Umbilical cord (tissue), 1 donor: ENCODE measurements at regions not wholly inside any gene's neighbourhood (a gene's known extent, or its start where the extent isn't known, plus 50 kb on each side); places are given as distances from the start of the nearest gene placed in this dataset.

Source experiments
- DNase-seq: peaks from one replicate; pipeline ENCODE4 v3.0.0-alpha.2; 2015; ENCODE audit warnings: low spot score

DNA sequence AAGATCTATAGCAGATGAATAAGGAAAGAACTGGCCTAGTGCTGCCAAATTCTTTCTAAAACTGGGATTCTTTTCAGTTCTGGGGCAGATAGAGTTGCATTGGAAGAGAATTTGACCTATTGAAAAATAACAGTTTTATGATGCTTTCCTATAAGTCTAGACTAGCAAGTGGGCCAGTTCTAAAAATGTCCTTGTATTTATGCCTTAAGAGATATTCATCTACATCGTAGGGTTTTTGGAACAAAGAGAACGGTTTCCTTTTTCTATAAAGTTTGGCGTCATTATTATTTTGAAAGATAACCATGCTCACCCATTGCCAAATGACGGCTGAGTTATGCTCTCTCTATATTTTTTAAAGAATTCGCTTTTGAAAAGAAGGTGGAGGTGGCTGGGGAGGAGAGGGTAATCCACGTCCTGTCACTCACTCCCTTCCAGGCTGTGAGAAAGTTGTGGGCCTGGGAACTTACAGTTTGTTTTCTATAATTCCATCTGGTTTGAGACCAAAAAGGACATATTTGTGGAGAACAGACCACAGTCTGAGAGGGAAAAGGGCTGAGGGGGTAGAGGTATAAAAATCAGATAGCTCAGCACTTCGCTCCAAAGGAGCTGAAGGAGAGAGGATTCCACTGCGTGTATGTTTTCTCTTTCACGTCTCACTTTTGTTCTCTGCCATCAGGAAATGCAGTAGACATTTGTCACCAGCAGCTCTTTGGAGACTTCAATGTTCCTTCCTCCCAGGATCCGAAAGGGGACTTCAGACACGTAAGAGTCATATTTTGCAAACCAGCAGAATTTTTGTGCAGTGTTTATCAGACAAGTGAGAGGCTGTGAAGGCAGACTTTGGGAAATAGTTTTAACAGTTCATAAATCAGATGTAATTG, 281.9 kb upstream of the FN1 start:
- DNase-seq, result peak; percentile 78

DNA sequence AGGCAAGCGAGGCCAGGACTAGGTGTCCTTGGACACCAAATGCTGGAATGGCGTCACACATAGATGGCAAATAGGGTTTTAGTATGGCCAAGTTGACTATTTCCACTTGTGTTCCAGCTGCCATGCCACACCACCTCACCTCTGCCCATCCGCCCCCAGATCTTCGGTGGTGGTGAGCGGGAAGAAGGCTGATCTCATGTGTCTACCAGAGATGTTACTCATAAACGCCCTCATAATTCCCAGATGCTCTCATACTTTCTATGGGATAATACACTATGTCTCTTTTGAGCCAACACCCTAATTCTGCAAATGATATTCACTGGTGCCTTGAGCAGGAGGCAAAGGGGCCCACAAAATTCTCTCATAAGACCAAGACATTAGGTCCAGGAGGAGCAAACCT, 281.1 kb upstream of the FN1 start:
- peak; percentile 43 for DNase-seq

DNA sequence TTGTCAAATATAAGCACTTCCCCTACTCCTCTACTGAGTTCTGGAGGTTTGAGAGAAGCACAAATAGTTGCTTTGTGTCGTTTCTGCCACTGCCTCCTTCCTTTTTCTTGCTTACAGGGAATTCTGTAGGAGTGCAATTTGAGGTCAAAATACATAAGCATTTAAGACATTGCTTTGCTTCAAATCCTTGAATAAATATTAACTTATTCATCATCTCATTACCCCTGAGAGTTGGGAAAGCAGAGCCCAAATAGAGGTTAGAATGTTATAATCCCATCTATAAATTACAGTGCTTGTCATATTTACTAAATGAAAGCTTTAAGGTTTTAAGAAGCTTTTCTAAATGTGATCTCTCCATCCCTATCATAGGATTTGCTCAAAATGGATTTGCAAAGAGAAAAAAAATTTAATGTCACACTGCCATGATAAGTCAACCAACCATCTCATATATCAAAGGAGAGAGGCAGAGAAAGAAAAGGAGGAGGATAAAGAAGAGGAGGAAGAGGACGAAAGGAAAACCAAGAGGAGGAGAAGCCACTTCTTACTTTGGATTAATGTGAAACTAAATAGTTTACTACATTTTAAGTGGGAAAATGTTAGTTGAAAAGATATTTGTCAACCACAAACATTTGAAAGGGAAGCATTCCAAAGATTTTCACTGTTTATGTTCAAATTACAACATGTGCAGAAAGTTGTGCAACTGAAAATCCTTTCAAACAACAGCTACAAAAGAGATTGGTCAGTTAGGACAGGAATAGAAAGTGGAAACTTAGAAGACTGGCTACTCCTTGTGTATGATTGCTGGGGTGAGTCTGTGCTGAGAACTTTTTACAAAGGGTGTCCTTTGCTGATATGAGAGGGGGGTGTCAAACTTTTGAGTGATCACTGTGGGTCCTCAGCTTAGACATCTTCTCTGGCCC, 277.3 kb upstream of the FN1 start:
- DNase-seq, result peak; percentile 93

DNA sequence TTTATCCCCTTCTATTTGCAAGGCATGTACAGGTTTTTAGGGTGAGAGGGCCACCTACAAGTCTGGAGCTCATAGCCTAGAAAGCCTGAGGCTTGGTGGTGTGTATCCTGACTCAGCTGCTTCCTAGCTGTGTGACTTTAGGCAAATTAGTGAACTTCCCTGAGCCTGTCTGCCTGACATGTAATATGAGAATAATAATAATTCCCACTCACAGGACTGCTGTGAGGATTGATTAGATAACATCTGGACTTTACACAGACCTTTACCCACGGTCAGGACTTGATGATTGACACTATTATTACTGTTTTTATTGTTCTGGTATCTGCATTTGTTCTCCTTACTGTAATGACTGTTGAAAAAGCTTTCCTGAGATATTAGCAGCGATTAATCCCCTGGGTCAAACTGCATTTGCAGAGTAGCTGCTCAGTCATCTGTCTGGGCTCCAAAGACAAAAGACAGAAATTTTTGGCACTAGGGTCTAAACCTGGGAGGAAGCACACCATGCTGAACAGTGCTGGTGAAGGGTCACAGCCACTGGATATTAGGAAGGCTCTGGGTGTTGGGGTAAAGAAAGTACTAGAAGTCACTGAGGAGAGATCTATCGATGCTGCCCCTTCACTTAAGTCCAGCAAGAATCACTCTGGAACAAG, 276.5 kb upstream of the FN1 start:
- DNase-seq, result no peak

DNA sequence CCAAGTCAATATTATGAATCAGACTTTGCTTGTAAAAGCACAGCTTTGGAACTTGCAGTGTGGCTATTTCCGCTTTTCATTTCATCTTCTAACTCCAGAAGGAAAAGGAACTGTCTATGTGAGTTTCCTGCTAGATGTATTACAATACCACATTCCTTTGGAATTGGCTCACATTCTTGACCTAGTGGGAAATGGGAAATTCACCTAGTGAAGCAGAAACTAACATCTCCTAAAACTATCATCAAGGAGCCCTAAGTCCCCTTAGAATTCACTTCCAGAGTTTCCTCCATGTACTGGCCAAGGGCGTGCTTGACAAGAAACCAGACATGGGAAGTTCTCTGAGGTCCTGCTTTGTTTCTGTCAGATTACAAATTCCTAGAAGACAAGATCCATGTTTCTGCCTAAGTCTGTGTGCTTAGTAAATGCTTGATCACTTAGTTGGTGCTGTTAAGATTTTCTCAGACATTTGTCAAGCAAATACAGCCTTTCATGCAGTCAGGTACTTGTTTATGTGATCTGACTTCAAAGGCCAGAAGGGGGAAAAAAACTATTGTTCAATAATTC, 275.7 kb upstream of the FN1 start:
- DNase-seq, result peak; percentile 93

DNA sequence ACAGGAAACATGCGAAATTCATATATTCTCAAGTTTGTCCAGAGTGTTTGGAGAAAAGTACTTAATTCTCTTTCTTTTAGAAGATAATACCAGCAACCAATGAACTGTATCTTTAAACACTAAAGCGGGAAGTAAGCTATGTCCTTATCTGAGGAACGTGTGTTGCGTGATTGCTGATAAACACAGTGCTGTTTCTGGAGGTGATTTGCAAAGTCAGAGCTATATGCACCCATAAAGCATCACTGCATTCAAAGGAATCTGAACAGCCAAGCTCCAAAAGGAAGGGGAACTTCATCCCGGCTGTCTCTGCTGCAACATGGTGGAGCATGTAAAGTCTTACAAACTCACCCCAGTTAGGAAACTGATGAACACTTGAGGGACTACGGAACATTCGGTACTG, 271.7 kb upstream of the FN1 start:
- DNase-seq, result peak; percentile 72

DNA sequence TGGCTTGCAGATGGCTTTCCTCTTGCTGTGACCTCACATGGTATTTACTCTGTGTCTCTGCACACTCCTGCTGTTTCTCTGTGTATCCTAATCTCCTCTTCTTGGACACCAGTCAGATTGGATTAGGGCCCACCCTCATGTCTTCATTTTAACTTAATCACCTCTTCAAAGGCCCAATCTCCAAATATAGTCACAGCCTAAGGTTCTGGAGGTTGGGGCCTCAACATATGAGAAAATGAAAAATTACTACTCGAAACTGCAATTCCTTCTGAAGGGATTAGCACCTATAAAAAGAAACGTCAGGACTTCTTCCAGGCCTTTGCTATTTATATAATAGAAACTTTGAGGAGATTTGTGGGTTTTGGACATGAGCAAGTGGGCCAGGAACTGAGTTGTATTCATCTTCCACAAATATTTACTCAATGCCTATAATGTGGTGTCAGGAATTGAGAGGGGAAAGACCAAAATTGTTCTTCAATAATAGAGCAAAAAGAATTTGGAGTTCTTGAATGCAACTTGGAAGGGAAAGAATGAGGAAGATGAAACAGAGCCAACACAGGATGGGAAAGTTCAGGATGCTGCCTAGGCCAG, 270.0 kb upstream of the FN1 start:
- DNase-seq, result peak; percentile 95

DNA sequence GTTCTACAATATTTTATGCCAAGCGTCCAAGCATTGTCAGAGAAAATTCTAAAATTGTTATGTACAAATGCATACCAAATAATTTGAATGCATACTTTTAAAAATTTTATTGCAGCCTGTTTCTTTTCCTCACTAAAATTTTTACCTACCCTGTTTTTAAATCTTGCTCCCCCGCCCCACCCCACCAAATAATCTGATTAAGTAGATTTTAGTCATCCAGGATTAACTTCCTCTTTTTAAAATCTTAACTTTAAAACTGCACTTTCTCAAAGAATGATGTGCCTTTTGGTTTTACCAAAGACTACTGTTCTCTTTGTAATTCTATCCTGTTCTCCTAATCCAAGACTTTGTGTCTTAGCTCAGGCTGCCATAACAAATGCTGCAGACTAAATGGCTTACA, 269.4 kb upstream of the FN1 start:
- DNase-seq, result no peak

DNA sequence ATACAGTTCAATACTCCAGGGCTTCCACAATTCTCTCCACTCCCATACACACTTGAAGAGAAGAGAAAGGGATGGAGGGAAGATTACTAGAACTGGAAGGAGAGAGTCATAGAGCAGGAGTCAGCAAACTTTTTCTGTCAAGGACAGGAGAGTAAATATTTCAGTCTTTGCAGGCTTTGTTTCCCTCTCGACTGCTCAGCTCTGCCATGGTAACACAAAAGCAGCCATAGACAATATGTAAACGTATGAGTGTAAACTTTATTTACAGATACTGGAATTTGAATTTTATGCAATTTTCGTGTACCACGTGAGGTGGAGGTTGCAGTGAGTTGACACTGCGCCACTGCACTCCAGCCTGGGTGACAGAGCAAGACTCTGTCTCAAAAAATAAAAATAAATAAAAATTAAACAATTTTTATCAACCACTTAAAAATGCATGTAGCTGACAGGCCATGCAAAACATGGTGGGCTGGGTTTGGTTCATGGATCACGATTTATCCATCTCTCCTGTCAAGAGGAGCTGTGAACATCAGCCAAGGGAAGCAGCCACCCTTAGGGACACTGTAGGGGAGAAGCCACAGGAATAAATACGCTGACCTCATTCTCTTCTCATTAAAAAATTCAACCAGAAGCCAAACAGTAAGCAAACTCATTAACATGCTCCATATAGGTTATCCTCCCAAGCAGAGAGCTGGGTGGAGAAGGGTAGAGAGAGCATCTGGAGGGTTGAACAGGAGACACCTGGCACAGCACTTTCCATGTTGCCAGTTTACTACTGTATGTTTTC, 266.4 kb upstream of the FN1 start:
- no peak for DNase-seq

DNA sequence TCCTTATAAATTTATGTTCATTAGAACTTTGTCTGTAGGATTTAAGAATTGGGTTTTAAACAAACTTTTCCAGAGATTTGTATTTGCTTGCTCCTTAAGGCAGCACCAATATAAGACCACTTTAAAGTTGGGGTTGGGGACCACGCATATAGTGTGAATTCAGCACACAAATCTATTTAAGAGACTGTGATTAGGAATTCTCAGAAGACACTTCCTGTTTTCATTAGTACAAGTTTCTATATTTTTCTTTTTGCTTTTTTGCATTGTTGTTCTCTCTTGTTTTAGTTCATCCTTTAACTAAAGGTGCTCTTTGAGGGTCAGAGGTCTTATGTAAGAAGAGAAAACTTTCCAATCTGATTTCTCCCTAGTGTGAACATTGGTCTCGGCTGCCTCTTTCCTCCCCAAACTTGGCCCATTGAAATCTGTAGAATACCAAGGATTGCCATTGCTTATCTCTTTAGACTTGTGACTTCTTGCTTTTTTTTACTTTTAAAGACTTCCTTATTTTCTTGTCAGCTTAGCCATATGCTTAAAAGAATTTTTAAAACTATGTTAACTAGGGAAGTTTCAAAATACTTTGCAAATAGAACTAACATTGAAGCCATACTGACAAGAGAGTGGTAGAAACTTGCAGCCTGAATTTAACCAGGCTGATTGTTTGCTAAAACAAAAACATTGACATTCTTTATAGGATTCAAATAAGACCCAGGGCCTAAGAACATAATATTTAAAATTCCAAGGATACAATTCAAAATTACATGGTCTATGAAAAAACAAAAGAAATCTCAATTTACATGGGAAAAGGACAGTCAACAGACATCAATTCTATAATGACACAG, 264.1 kb upstream of the FN1 start:
- DNase-seq, result no peak

DNA sequence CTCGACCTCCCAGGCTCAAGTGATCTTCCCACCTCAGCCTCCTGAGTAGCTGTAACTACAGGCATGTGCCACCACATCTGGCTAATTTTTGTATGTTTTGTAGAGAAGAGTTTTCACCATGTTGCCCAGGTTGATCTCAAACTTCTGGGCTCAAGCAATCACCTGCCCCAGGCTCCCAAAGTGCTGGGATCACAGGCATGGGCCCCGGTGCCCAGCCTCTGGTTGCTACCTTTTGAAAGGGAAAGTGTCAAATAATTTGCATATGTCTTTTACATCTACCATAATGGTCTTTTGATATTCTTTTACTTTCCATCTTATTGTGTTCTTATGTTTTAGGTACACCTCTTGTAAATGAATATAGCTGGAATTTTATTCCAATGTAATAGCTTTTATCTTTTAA, 263.1 kb upstream of the FN1 start:
- no peak for DNase-seq

DNA sequence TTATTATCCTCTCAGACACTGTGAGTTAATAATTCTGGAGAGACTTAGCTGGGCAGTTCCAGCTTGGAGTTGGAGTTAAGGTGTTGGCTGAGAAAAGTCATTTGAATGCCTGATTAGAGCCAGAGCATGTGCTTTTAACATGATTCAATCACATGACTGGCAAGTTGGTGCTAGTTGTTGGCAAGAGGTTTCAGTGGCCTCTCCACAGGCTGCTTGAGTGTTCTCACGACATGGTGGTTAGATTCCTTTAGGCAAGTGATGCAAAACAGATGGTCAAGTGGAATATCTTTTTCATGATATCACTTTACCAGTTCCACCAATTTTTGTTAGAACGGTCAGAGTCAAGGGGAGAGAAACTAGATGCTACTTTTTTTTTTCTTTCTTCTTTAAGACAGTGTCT, 262.7 kb upstream of the FN1 start:
- DNase-seq, result no peak

DNA sequence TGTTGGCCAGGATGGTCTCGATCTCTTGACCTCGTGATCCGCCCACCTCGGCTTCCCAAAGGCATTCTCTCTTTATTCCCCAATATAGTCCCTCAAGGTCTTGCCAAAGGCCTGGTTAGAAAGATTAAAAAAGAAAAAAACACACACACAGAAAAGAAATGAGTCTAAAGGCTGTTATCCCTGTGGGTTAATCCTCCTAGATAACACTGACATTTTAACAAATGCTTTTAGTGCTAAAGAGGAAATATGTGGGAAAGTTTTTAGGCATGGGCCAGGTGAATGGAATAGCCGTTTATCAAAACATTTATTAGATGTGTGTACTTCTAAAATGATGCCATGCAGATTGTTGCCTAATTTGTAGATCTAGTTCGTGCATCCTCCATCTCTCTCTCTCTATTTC, 261.6 kb upstream of the FN1 start:
- DNase-seq, result no peak

DNA sequence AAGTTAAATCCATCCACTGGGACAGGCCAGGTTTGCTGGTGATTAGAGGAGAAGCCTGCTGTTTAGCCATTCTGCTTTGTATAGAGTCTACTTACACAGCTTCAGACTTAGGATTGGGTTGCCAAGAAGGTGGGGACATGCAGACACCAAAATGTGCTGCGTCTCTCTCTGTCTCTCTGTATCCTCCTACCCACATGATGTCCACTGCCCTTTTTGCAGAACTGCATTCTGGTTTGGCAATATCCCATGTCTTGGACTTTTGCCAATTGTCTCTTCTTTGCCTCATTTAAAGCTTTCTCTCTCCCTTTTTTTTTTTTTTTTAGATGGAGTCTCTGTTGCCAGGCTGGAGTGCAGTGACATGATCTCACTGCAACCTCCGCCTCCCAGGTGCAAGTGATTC, 261.1 kb upstream of the FN1 start:
- no peak for DNase-seq

DNA sequence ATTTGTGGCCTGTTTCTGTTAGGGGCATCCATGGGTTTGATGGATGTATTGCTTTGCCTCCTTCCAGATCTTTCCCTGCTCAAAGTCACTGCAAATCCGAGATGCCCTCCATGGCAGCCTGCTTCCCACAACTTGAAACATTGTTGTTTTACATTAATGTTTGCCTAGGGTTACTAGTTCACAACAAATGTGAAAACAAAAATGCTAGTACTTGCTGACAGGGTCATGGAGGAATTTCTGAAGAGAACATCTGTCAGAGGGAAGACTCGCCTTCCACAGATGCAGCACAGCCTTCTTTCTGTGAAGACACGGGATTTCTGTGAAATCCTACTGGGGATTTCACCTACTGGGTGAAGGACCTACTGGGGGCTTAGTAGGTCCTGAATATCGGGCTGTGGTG, 260.0 kb upstream of the FN1 start:
- DNase-seq, result no peak

DNA sequence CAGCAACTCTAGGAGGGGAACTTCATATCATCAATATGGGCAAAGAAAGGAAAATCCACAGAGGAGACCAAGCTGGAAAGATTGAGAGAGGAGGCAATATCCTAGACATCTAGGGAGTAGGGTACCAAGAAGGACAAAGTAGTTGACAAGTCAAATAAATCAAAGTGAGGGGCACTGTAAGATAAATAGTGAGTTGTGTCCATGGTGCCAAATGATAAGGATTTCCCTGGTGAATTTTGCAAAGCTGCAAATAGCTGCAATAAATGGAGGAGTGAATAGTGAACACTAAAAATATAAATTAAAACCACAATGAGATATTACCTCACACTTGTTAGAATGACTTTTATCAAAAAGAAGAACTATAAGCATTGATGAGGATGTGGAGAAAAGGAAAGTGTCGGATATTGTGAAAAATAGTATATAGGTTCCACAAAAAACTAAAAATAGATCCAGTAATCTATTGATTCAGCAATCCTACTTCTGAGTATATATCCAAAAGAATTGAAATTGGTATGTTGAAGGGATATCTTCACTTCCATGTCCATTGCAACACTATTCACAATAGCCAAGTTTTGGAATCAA, 258.2 kb upstream of the FN1 start:
- DNase-seq, result no peak

DNA sequence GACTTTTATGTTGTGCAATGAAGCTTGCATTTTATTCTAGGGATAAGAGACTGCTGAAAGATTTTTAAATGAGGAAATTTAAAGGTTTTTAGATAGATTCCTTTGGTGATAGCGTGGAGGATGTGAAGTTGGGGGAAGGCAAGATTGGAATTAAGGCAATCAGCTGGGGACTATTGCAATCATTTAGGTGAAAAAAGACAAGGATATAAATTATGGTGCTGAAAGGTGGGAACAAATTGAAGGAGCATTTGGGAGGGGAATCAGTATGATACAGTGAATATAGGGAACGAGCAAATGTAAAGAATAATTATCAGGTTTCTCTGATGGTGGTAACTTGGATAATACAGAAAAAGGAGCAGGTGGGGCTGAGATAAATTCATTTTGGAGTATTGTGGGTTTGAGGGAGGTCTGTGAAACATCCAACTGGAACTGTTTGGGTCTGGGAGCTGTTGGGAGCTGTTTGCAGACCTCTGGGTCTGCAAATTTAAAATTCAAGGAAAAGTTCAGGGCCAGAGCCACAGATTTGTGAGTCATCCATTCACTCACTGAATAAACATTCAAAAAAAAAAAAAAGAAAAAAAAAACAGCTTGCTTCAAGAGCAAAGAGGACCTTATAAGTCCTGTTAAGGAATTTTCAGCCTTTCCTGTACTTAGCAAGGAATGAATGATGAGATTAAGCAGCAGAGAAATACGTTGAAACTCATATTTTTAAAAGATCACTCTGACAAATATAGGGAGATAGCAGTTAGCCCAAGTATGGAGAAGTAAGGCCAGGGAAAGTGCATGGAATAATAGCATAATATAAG, 257.5 kb upstream of the FN1 start:
- DNase-seq, result peak; percentile 86

DNA sequence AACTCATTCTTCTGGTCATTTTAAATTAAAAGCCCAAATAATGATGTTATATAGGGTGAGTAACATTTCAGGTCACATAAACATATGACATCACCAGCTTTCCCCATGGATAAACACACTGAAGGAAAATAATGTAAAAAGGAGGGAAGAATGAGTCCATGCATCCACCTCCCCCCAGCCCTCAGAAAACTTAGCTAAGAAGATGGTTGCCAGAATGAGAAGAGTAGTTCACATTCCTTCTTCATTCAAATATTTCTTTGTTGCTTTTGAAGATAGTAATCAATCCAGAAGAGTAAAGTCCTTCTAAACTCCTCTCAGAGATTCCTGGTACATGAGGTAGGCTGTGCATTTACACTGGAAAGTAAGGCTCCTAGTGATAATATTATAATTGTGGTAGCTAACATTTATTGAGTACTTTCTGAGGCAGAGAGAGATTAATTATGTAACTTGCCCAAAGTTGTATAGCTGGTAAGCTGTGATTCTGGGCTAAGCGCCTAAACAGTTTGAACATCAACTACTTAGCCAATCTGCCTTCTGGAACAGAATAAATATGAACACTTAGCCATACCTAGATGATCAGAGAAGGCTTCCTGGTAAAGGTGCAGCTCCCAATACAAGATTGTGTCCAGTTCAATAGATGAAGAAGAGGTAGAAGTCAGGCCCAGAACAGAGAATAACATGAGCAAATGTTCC, 256.7 kb upstream of the FN1 start:
- DNase-seq, result no peak
